HG03139 (cell line): ENCODE measurements at regions not wholly inside any gene's neighbourhood (a gene's known extent, or its start where the extent isn't known, plus 50 kb on each side); places are given as distances from the start of the nearest gene placed in this dataset.
A peak's percentile ranks its signal among the peaks of the same experiment; 100 is the strongest.

Source experiments
- ATAC-seq: cut with Tn5 transposase; IDR thresholded peaks from one replicate; pipeline ENCODE4 v1.9.1; 2021; ENCODE audit not compliant: unreplicated experiment

DNA sequence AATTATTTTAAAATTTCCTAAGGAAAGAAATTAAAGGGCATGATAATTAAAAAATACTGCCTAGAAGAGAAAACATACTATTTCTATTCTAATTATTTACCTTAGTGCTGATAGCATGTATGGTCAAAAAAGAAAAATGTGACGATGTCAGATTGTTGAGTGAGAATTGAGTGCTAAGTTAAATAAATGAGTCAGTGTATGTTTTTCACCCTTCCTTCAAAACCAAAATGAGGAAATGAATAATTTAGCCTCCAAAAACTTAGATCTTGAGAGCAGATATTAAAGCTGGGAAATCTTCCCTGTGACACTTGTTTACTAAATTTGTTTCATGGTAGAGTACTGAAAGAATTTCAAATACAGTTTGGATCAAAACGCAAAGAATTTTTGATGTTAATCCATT is 58.6 kb upstream of the NYAP2 start:
- no peak for ATAC-seq

GRCh38 chr2:225337183-225337582 is 62.3 kb upstream of the NYAP2 start:
- ATAC-seq, result no peak

GRCh38 chr2:225334514-225334913 is 65.0 kb upstream of the NYAP2 start:
- no peak for ATAC-seq

DNA sequence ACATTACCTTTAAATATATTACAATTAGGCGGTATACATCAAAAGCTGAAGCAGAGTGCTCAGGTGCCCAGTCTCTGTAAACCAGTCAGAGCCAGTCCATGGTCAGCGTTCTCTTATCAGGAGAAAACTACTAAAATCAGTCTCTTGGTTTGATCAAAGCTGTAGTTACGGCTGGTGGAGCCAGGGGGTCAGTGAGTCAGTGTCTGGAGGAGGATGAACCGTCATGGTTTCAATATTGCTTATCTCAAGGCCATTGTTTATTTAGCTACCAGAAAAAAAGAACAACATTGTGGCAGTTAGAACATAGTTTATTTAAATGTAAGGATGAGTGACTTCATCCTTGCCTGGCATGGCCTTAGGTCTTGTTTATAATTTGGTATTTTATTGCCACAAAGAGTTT is 71.3 kb upstream of the NYAP2 start:
- no peak for ATAC-seq

DNA sequence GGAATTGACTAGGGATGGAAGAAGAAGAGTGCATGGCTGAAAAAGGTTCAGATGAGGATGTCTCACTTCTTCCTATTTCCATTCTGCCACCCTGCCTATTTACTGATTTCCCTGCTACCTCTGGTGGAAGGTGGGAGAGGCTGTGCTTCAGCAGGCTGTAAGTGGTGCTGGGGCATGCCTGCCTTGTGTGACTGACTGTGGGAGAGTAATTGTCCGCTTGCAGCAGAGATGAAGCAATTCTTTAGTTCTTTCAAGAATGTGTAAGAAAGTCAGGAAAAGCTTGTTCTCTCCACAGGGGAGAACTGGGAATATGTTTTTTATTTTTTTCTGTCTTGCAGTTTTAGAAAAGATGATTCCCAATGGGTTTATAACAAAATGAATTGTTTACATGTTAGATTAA is 72.5 kb upstream of the NYAP2 start:
- ATAC-seq, result no peak

DNA sequence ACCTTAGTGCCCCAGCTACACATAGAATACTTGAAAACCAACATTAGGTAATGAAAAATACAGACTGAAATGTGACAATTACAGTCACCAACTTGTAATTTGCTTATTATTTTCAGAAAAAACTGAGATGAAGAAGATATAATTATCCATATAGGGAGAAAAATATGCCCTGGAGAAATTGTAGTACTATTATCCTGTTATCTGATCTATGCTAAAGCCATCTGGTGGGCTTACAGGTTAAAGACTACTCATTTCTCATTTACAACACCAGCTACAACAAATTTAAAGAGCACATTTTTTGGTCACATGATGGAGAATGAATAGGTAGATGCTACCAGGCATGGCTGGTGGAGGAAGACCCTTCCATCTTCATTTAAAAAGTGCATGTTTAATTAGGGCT is 79.6 kb upstream of the NYAP2 start:
- no peak for ATAC-seq

DNA sequence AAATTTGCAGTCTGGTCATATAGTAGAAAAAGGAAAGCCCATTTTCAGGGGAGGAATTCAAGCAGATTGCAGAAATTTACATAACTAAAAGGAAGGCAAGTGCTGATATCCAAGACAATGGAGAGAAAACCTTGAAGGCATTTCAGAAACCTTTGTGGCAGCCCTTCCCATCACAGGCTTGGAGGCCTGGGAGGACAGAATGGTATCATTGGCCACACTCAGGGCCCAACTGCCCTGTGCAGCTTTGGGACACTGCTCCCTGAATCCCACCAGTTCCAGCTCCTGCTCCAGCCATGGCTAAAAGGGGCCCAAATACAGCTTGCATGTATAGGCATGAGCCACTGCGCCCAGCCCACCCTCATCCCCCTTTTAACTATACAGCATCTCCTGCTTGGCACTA is 81.1 kb upstream of the NYAP2 start:
- ATAC-seq, result no peak

GRCh38 chr2:225317186-225317585 is 82.3 kb upstream of the NYAP2 start:
- no peak for ATAC-seq

GRCh38 chr2:225310745-225311144 is 88.8 kb upstream of the NYAP2 start:
- no peak for ATAC-seq

GRCh38 chr2:225309516-225309915 is 90.0 kb upstream of the NYAP2 start:
- ATAC-seq, result no peak

DNA sequence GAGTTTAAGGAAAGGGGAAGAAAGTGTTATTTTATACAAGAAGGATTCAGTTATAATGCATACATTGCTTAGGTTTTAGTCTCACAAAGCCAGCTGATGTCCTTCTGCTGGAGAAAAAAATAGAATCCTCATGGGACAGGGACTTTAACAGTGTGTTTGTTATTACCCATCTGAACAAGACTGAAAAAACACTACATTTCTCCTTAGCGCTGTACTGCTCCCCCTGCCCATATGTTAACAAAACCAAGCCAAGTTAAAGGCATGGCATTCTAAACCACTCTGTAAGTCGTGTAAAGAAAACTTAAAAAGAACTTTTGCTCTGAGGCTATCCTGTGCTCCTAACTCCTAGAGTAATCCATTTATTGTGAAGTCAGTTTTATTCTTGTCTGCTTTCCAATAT is 102.6 kb upstream of the NYAP2 start:
- no peak for ATAC-seq

DNA sequence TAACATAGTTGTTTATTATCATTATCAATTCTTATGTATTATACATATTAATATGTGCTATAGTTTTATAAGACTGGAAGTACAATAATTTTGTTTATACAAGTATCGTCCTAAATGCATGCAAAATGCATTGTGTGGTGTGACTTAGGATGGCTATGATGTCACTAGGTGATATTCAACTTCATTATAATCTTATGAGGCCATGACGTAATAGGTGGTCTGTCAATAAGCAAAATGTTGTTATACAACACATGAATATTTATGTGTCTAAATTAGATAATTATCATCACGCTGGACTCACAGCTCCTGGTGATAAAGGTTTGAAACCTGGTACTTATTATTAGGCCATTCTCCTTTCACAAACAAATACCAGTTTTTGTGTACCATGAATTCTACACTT is 104.4 kb upstream of the NYAP2 start:
- ATAC-seq, result no peak

DNA sequence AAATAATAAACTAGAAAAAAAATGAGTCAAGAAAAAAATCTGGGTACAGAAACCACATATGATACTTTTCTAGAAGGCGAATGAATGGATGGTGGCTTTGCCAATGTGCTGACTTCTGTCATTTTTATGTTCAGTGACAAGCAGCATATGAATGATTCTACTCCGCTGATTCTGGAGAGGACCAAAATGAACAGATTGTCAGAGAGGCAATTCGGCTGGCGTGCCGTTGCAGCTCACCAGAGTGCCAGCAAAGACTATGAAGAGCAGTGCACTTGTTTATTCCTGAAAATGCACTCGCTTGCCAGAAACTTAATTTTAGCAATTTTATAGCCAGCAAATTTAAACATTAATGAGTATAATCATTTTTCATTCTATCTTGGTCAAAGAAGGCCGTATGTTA is 105.9 kb upstream of the NYAP2 start:
- ATAC-seq, result no peak

DNA sequence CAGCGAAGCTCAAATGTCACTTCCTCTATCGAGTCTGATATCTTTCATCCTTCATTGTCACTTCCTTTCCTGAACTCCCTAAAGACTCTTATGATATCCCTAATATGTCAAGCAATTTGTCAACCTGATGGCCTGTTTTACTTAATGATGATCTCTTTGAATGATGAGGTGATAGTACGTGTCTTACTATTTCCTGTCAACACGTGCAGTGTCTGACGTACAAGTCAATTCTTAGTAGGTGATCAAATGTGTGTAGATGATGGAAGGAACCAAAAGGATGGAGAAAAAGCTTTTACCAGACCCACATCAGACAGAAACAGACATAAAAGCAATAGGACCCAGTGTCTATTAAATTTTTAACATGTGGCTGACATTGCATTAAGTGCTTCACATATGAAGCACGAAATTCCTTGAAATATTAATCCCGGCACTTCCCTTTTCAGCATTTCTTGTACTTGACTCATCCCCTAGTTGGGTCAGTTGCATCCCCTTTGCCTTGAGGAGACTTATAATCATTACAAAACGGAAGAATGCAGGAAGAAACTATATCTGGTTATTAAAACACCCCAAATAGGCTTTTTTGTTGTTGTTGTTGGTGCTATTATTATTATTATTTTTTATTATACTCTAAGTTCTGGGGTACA is 108.6 kb upstream of the NYAP2 start:
- ATAC-seq, result no peak

- ATAC-seq, result no peak
These were observed 109.9 kb upstream of the NYAP2 start for GRCh38 chr2:225289659-225290058.

GRCh38 chr2:225288986-225289385 is 110.5 kb upstream of the NYAP2 start:
- ATAC-seq, result no peak

DNA sequence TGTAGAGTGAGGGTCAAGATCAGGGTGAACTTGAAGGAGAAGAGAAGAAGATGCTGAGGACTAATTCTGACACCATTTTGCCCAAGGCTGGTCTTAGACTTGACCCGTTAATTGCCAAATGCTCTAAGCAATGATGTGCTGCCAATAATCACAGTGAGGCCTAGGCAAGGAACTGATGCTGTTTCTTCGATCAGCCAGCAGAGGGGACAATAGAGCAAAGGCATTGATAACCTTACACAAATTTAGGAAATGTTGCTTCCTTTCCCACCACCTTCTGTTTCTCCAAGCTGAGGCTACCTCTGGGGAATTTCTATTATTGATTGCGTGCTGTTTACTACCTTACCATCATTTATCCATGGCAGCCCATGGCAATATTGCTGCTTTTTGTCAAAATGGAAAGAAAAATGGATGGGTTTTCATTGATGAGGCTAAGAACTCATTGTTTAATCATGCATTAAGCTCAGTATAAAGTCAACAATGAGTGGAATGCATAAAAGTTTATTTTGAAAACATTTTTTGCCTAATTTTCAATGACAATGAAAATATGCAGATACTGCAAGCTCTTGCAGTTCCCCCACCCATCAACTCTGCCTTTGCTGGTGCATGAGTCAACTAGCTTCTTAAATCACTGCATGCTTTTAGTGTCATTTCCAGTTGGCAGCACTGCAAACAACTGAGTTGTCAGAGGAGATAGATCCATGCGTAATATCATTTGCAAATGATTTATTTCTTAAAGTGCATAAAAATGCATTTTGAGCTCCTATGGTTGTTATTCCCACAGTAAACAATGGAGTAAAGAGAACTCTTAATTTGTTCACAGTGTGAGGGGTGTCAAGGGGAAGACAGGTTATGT is 116.4 kb upstream of the NYAP2 start:
- ATAC-seq, result peak; percentile 81

- ATAC-seq, result peak; percentile 77
These were observed 123.3 kb upstream of the NYAP2 start for GRCh38 chr2:225276207-225276606.

DNA sequence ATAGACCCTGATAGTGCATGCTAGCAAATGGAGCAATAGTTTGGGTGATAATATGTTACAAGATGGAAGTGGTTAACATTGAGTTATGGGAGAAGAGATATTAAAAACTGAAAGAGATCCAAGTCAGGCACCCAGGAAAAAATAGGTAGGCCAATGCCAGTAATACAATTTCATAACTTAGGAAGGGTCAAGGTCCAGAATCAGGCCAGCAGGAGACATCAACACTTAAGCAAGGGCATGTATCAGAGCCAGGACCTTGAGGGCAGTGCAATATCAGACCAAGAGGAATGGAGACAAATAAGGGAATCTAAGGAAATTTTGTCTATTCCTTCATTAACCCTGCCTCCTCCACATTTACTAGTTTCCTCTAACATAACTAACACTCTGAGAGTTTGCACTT is 124.1 kb upstream of the NYAP2 start:
- no peak for ATAC-seq

- peak; percentile 39 for ATAC-seq
These were observed 124.8 kb upstream of the NYAP2 start for GRCh38 chr2:225274751-225275150.

DNA sequence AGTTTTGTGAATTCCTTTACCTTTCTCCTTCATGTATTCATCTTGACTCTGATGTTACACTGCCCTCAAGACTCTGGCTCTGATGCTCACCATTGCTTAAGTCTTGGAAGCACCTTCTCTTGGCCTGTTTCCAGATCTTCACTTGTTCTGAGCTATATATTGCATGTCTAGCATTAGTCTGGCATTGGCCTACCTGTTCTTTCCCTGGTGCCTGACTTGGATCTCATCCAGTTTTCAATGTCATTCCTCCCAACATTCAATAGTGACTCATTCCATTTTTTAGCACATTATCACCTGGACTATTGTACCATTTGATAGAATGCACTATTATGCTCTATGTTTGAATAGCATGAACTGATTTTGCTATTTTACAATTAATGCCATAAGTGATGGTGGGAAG is 127.3 kb upstream of the NYAP2 start:
- ATAC-seq, result no peak

GRCh38 chr2:225270861-225271260 is 128.6 kb upstream of the NYAP2 start:
- peak; percentile 100 for ATAC-seq

DNA sequence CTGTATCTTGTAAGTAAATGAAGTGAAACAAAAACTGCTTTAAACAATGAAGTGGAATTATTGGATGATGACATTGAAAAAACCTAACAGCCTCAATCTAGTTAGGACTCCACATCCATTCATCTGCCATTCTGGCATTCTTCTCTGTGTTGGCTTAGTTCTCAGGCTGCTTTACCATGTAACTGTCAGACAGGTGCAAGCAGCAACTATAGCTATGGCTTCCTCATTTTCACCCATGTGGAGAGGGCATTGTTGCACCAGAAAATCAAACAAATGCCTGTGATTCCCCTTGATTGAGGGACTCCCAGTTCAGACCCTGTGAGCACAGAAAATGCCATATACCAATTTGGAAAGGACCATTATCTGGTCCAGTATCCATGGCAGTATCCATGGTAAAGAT is 129.5 kb upstream of the NYAP2 start:
- no peak for ATAC-seq
